OCI-LY3 (cell line): ENCODE measurements at regions not wholly inside any gene's neighbourhood (a gene's known extent, or its start where the extent isn't known, plus 50 kb on each side); places are given as distances from the start of the nearest gene placed in this dataset.

ENCODE experiments used
- H2AFZ ChIP-seq: fragments of 200-600, 300-600 bp; shearing (Covaris generic); 2 replicates; pipeline ENCODE4 v1.6.0; 2014; ENCODE audit warnings: antibody characterized with exemption, low read depth, low read length
- H3K27ac ChIP-seq: fragments of 200-600, 300-600 bp; sonication (generic); 2 replicates; pipeline ENCODE4 v1.5.1; 2014; ENCODE audit warnings: mild to moderate bottlenecking, low read length, moderate library complexity, mixed read lengths
- H3K27me3 ChIP-seq: fragments of 200-600, 300-600 bp; sonication (generic); 2 replicates; pipeline ENCODE4 v1.6.1; 2014; ENCODE audit warnings: low read depth, low read length, mixed read lengths
- H3K36me3 ChIP-seq: fragments of 200-600, 300-600 bp; sonication (generic); replicated peaks from 2 replicates; pipeline ENCODE3; 2014; ENCODE audit warnings: low read depth, low read length, mixed read lengths
- H3K4me1 ChIP-seq: fragments of 300-600, 200-600 bp; sonication (generic); 2 replicates; pipeline ENCODE4 v1.6.1; 2014; ENCODE audit warnings: low read length, mixed read lengths
- H3K4me2 ChIP-seq: fragments of 200-600, 300-600 bp; sonication (generic); 2 replicates; pipeline ENCODE4 v1.6.1; 2014; ENCODE audit warnings: low read length, mixed read lengths
- H3K4me3 ChIP-seq: fragments of 300-600, 200-600 bp; sonication (generic); 2 replicates; pipeline ENCODE4 v1.5.1; 2014; ENCODE audit warnings: antibody characterized with exemption, mild to moderate bottlenecking, low read length, moderate library complexity
- H3K79me2 ChIP-seq: fragments of 300-600, 200-600 bp; shearing (Covaris generic); 2 replicates; pipeline ENCODE4 v1.6.1; 2014; ENCODE audit warnings: mild to moderate bottlenecking, low read length, mixed read lengths
- H3K9ac ChIP-seq: fragments of 300-600, 200-600 bp; shearing (Covaris generic); 2 replicates; pipeline ENCODE4 v1.6.0; 2014; ENCODE audit warnings: mild to moderate bottlenecking, low read length, moderate library complexity
- H3K9me3 ChIP-seq: fragments of 200-600, 300-600 bp; shearing (Covaris generic); 2 replicates; pipeline ENCODE4 v1.6.1; 2014; ENCODE audit warnings: low read length, mixed read lengths; ENCODE audit not compliant: insufficient read depth
- H4K20me1 ChIP-seq: fragments of 200-600, 300-600 bp; sonication (generic); 2 replicates; pipeline ENCODE4 v1.6.1; 2016; ENCODE audit warnings: low read length, mixed read lengths; ENCODE audit not compliant: insufficient read depth
- EZH2phosphoT487 ChIP-seq: fragments of 200-600 bp; shearing (Covaris generic); IDR thresholded peaks from 2 replicates; pipeline ENCODE4 v1.6.1; 2018; ENCODE audit warnings: antibody characterized with exemption, mixed run types, low read depth
- TF ChIP-seq, protein P1 (sequence below): fragments of 200-600, 300-600 bp; sonication (generic); IDR thresholded peaks from 2 replicates; pipeline ENCODE4 v1.5.1; 2014; ENCODE audit warnings: antibody characterized with exemption, low read length, low read depth

DNA sequence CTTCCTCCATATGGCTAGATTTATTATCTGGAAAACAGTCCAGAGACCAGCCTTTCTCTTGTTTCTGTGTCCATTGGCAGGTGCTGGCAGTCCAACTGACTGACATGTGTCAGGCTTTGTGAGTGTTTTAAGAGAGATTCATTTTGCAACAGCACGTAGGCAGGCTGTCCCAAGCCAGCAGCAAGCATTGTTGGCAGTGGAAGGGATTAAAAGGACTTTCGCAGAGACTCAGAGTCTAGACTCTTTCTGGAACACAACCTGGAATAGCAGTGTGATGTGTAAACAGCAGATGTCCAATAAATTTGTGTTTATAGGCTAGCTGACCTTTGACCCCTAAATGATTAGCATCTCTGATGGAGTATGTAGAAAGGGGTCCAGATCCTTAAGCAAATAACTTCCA, 222.2 kb upstream of the SERP2 start:
- H3K9me3 ChIP-seq: no peaks in the 10 kb centered on the region
- H3K27me3 ChIP-seq: peaks cover 26% of the 10 kb centered on the region
- no peak for TF ChIP-seq EZH2phosphoT487
- TF ChIP-seq, protein P1, sequence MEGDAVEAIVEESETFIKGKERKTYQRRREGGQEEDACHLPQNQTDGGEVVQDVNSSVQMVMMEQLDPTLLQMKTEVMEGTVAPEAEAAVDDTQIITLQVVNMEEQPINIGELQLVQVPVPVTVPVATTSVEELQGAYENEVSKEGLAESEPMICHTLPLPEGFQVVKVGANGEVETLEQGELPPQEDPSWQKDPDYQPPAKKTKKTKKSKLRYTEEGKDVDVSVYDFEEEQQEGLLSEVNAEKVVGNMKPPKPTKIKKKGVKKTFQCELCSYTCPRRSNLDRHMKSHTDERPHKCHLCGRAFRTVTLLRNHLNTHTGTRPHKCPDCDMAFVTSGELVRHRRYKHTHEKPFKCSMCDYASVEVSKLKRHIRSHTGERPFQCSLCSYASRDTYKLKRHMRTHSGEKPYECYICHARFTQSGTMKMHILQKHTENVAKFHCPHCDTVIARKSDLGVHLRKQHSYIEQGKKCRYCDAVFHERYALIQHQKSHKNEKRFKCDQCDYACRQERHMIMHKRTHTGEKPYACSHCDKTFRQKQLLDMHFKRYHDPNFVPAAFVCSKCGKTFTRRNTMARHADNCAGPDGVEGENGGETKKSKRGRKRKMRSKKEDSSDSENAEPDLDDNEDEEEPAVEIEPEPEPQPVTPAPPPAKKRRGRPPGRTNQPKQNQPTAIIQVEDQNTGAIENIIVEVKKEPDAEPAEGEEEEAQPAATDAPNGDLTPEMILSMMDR: no peak
- no peaks in the 10 kb centered on the region for H3K36me3 ChIP-seq
- H4K20me1 ChIP-seq: no peaks in the 10 kb centered on the region
- no peaks in the 10 kb centered on the region for H3K4me1 ChIP-seq
- no peak overlapping the region for H3K9ac ChIP-seq
- H3K79me2 ChIP-seq: no peaks in the 10 kb centered on the region
- no peak overlapping the region for H3K4me2 ChIP-seq
- no peak overlapping the region for H3K27ac ChIP-seq
- no peak overlapping the region for H3K4me3 ChIP-seq
- no peak overlapping the region for H2AFZ ChIP-seq

DNA sequence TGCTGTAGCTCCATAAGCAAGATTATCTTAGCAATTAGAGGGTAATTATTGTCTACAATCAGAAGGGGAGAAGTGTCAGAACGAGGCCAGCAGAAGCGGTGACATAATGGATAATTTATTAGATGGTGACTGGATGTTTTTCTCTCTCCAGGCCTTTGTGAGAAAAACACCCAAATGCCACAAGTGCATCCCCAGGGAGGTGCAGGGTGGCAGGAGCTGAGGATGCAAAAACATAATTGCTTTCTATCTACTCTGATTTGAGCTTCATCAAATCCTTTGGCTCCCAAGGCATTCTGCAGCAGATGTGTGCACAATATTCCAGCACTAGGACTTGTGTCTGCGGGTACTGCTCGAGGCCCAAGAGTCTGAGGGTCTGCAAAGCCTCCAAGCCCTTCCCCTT, 220.1 kb upstream of the SERP2 start:
- peaks cover 7% of the 10 kb centered on the region for H3K27me3 ChIP-seq
- no peak overlapping the region for H3K27ac ChIP-seq
- no peaks in the 10 kb centered on the region for H4K20me1 ChIP-seq
- no peak overlapping the region for H3K4me2 ChIP-seq
- no peak overlapping the region for H2AFZ ChIP-seq
- peaks cover 7% of the 10 kb centered on the region; the same call in 1 of the 2 replicates for H3K4me1 ChIP-seq
- no peak overlapping the region for H3K9ac ChIP-seq
- H3K9me3 ChIP-seq: no peaks in the 10 kb centered on the region
- H3K4me3 ChIP-seq: no peak overlapping the region
- TF ChIP-seq, protein P1: no peak
- no peak for TF ChIP-seq EZH2phosphoT487
- no peaks in the 10 kb centered on the region for H3K36me3 ChIP-seq
- H3K79me2 ChIP-seq: no peaks in the 10 kb centered on the region

DNA sequence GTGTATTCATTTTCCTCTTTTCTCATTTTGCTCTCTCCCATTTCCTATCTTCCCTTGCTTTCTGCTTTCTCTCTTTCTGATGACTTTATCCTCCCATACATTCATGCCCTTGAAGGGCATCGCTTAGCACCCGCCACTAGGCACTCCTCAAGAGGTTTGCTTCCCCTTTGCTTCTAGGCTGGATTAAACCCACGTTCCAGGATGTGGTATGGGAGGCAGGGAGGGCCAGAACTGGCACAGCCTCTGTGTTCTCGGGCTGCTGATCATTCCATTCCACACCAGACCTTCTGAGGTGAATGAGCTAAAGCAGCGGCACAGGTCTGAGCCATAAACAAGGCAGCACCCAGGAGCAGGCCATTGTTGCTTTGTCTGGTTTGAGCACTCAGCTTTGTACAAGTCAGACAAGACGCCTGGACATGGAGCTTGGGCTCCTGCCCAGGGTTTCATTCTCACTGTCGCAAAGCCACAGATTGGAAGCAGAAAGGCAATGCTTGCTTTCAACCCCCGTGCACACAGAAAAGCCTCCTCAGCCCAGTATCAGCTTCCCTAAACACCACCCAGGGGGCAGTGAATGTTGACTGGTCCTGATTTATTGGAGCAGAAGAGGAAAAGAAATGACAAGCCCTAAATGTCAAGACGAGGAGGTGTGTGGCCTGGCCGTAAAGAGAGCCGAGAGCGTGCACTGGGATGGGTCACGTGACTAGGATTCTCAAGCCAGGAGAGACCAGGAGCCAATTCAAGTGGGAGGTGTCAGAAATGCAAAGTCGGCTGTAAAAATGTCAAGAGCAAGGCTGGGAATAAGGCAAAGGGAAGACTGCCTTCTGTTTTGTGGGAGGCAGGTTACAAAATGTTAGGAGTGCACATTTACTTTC, 218.0 kb upstream of the SERP2 start:
- Histone ChIP-seq H3K27ac (no peak overlapping the region), H3K27me3 (peaks cover 9% of the 10 kb centered on the region; the same call in 1 of the 2 replicates), H2AFZ (no peak overlapping the region), H4K20me1 (no peaks in the 10 kb centered on the region), H3K79me2 (no peaks in the 10 kb centered on the region), H3K4me3 (no peak overlapping the region), H3K9ac (no peak overlapping the region), H3K4me1 (peaks cover 7% of the 10 kb centered on the region; the same call in 1 of the 2 replicates), H3K9me3 (no peaks in the 10 kb centered on the region), H3K4me2 (no peak overlapping the region), H3K36me3 (no peaks in the 10 kb centered on the region)
- TF ChIP-seq, protein P1: no peak
- TF ChIP-seq EZH2phosphoT487: no peak

DNA sequence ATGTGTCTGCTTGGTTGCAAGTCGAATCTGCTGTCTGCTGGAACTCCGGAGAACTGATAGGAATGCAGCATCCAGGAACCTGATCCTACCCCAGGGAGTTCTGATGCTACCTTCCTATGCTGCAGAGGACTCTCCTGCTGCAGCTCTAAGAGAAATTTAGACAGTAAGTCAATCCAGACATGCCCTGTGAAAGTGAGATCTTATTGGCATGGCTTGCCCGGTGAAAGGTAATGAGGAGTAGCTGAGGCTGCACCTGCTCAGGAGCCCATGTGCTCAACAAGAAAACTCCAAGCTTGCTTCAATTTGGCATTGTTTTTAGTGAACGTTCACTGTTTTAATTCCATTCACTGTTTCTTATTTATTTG, 217.3 kb upstream of the SERP2 start:
- H3K27me3 ChIP-seq: peaks cover 11% of the 10 kb centered on the region; the same call in 1 of the 2 replicates
- no peaks in the 10 kb centered on the region for H3K9me3 ChIP-seq
- no peaks in the 10 kb centered on the region for H4K20me1 ChIP-seq
- peaks cover 7% of the 10 kb centered on the region; the same call in 1 of the 2 replicates for H3K4me1 ChIP-seq
- H3K4me3 ChIP-seq: no peak overlapping the region
- H3K9ac ChIP-seq: no peak overlapping the region
- H3K4me2 ChIP-seq: no peak overlapping the region
- H3K79me2 ChIP-seq: no peaks in the 10 kb centered on the region
- TF ChIP-seq, protein P1: no peak
- TF ChIP-seq EZH2phosphoT487: no peak
- no peak overlapping the region for H3K27ac ChIP-seq
- H3K36me3 ChIP-seq: no peaks in the 10 kb centered on the region
- no peak overlapping the region for H2AFZ ChIP-seq
